ENCODE measurements at regions not wholly inside any gene's neighbourhood (a gene's known extent, or its start where the extent isn't known, plus 50 kb on each side); places are given as distances from the start of the nearest gene placed in this dataset.

DNA sequence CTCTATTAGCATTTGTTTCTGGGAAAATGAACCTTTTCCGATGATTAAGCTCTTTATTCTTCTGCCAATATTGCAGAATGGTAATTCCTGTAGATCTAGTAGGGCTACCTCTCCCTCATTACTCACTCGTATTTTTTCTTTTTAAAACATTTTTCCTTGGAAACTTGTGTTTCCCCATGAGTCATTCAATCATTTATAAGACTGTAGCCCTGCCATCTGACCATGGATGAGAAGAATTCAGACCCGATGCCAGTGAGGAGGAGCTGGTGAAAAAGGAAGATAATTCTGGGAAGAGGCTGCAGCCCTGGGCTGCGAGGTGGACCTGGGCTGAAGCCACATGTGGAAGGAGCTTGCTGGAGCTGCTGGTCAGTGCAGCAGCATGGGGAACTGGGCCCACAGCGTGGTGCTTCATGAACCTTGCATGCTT is 242.8 kb downstream of the KLF6 start:
- DNase-seq (ENCODE audit: low spot score), result no peak

DNA sequence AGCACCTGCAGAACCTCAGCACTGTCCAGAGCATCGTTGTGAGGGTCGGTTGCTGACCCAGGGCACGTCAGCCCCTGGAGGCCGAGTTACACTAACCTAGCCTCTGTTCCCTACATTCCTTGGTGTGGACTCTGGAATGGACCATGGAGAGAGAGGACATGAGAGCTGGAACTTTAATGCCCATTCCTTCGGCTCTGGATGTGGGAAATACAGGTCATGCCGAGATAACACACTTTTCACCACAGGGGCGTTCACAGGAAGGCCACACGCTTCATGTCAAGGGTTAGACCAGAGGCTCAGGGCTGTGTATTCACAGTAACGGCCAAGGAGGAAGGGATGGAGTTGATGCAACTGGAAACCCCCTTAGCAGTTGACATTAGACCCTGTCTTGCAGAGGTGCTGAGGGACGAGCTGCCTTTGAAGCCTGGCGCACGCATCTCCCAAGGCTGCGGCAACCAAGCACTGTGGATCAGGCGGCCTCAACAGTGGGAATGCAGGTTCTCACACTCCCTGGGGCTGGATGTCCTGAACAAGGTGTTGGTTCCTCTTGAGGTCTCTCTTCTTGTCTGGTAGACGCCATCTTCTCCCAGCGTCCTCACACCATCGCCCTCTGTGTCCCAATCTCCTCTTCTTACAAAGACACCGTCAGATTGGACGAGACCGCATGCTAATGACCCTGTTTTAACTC is 245.2 kb downstream of the KLF6 start:
- DNase-seq (ENCODE audit: low spot score), result no peak

DNA sequence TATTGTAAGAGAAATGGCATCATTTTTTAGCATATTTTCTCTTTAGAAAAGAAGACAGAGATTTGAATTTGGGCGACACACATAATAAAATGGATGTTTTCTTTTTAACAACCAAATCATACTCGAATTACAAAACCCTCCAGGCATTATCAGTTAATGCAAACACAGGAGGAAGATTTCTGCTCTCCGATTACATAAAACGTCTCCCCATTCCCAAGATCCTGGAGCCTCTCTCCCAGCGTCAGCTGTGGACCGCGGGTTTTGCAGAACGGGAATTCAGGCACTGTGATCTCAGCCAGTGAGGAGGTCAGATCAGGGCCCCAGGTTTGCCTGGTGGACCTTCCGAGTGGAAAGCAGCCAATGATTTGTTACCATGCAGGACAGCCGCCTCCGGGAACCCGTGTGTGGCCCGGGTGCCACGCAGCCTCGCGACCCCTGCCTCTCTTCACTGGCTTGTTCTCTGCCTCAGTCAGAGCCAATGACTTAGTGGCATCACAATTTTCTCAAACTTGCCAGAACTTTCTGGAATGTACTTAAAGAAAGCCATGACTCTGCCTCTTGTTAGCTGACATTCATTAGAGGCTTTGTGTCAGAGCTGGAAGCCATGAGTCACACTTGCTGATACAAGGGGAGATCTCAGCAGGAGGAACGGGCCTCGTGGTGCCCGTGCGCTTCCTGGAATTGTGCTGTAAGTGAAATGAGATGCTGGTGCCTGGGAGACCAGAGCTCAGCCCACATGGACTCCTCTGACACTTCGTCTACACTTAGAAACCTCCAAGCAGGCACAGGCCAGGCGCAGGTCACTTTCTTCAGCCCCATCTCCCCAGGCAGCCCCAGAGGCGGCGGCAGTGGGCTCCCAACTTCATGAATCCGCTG is 246.1 kb downstream of the KLF6 start:
- DNase-seq (ENCODE audit: low spot score), result peak; percentile 77

DNA sequence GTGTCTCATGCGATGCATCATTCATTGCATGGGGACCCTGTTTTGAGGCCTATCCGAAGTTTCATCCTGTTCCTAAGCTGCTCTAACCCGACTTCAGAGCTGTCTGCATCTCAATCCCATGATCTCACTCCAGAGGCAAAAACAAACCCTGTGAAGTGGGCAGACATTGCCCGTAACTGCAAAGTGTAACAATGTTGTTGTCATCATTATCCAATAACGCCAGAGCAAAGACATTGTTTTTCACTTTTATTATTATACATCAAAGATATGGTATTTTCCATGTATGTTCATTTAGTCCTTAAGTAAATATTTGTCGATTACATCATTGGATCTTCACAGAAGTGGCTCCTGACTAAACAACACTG is 246.7 kb downstream of the KLF6 start:
- peak; percentile 8 for DNase-seq (ENCODE audit: low spot score)

DNA sequence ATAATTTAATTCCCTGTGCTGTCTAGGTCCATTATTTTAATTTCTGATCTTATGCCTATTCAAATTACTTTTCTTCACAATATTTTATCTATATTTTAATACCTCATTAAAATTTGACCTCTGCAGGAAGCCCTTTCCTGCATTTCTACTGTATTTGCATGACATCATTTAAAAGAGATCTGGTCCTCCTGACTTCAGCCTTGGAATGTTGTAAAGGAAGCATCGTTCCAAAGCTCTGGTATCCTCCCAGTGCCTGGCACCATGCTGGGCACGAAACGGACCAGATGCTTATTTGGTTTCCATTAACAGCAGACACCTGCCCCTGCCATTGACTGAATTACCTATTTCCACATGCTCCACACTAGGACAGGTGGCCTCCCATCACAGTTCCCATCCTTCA is 247.5 kb downstream of the KLF6 start:
- no peak for DNase-seq (ENCODE audit: low spot score)

DNA sequence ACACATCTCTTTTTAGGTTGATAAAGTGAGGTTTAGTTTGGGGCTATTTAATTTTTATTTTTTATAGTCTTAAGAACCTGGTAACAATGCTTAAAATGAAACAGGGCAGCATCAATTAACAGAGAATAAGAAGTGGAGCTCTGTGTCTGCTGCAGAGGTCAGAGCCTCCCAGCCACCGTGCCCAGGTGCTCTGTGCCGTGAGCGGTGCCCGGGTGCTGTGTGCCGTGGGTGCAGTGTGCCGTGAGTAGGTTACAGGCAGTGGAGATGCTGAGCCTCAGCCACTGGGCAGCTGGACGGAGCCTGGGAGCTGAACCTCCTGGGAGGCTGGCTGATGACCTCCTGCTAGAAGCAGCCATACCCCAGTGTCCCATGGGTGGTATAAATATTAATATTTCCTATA is 250.0 kb downstream of the KLF6 start:
- DNase-seq (ENCODE audit: low spot score), result no peak

DNA sequence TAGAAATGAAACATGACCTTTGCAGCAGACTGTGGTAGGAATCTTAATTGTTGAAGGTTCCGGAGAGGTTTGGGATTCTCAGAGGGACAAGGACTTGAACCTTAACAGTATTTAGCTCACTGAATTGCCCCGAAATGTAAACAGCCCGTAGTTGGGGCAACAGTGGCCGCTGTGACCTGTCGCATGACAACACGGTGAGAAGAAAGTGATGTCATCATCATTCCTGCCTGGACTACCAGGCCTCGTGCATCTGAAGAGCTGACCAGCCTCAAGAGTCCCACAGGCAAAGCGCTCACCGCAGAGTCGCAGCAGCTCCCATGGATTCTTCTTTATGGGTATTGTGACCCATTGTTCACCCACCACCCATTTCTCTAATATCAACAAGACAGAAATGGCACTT is 250.6 kb downstream of the KLF6 start:
- no peak for DNase-seq (ENCODE audit: low spot score)

DNA sequence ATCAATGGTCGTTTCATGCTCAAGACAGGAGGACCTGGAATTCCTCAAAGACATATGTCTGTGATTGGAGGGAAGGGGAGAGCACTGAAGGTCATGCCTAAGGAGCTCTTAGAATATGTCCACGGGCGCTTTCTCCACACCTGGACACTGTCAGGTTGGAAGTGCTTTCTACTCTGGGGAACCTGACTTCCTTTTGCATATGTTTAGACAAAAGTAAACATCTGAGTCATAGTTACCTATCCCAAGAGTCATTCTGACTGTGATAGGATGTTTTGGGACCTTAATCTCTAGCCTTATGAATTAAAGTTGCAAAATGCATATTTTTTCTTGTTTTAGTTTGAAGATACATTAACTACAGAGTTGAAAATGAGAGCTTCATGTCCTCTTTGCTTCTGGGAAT is 251.7 kb downstream of the KLF6 start:
- DNase-seq (ENCODE audit: low spot score), result no peak

DNA sequence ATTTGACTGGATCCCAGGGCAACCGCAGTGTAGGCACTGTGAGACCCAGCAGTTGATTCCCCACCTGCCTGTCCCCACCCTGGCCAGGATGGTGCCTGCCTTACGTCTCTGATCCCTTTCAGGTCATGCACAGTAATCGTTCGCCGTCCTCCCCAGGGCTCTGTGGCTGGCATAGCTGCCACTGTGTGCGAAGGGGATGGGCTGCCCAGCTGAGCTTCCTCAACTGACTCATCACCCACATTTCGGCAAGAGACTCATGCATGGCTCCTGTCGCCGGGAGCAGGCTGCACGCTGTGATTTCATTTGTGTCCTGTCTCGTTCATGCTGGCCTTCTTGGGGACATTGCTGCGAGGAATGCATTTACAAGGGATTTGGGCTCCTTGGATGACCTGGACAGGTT is 252.4 kb downstream of the KLF6 start:
- DNase-seq (ENCODE audit: low spot score), result peak; percentile 48

DNA sequence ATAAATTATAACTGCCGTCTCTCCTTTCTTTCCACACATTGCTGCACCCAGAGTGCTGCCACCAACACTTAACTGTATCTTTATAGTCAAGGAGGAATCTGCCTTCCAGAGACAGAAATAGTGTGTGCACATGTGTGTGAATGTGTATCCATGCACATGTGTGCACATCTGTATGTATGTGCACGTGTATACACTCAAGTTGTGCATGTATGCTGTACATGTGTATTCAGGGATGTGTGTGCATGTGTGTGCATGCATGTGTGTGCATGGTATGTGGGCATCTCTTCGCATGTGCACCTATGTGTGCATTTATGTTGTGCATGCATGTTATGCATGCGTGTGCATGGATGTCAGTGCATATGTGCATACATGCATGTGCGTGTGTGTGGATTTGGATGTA is 253.3 kb downstream of the KLF6 start:
- DNase-seq (ENCODE audit: low spot score), result no peak

DNA sequence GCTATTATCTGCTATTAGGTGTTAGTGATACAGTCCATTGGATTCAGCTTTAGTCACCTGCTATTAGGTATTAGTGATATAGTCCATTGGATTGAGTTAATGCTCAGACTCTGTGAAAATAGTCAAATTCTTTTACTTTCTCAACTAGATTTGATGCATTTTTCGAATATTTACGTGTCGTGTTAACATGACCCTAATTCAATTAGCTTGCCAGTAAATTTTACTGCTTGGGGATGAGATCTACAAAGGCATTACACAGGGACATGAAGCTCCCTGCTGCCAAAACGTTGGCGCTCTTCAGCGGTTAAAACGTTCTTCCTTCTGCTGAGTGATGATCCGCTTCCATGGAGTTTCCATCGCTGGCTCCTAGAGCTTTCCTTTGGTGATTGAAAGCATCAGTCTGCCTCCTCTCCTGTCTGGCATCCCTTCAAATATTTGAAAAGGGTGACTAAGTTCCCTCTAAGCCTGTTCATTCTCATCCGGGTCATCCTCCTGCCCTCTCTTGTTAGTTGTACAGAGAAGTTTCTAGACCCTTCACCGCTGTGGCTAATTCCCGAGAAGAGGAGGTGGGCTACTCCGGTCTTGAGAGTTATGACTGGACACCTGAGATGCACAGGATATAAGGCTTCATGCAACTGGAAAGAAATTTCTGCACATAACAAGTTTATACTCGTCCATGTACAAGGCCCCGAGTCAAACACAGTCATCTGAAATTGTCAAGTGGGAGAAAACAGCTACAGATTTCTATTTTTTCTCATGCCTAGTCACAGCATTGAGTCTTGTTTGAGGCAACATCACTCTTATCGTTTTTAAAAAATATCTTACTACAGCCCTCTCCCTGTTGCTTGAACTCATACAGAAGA is 254.0 kb downstream of the KLF6 start:
- no peak for DNase-seq (ENCODE audit: low spot score)

DNA sequence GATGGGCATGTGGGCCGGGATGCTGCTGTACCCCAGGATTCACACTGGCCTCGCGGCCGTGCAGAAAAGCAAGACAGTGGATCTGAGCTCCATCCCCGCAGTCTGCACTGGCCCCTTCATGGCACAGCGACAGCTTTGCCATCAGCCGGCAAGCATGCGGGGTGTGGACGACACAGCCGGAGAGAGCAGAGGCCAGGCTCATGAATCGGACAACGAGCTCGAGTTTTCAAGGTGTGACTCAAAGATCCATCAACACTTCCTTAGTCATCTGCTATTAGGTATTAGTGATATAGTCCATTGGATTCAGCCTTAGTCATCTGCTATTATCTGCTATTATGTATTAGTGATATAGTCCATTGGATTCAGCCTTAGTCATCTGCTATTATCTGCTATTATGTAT is 254.7 kb downstream of the KLF6 start:
- no peak for DNase-seq (ENCODE audit: low spot score)

DNA sequence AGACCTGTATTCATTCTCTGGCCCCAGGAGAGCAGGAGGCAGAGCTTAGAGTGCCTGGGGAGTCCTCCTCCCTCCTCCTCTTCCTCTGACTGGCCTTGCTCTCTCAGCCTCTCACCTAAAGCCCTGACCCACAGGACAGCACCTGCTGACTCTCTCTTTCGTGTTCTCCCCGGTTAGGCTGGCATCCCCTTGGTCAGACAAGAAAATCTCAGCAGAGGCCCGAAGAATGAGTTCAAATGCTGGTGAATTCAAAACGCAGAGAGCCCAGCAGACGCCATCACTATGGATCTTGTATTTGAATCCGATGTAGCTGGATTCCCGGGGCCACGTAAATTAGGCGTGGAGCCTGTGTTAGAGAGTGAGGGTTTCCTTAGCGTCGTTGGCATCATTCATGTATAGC is 255.3 kb downstream of the KLF6 start:
- DNase-seq (ENCODE audit: low spot score), result no peak

DNA sequence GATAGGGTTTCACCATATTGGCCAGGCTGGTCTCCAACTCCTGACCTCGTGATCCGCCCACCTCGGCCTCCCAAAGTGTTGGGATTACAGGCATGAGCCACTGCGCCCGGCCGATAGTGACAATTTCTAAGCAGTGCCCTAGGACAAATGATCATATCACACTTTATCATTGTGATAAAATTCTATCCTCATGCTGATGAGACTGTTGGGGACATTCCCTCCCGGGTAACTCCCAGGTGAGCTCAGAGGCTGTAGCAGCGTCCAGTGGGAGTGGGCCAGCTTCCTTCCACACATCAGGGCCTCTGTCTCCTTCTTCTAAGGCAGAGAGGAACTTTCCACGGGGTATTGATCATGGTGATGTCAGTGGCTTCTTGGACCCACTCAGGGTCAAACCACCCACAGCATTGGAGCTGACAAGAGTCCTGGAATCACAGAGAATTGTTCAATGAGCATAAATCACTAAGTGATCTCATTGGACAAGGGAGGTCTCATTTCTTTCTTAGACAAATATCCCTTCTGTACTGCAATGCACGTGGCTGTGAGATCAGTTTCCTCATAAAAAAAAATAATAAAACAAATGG is 256.1 kb downstream of the KLF6 start:
- no peak for DNase-seq (ENCODE audit: low spot score)

DNA sequence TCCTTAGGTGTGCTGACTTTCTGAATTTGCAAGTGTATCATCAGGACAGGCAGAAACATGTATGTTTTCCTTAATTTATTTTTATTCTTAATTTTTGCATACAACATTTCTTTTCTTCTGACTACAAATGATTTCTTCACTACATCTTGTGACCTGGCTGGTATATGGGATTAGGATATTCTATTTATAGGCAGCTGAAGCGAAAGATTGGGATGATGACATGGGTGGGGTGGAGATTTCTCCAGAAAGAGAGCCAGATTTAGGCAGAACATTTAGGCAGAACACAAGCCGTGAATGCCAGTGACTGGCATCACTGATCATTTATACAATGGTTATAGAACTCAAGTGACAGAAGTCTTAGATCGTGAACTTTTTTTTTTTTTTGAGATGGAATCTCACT is 256.7 kb downstream of the KLF6 start:
- DNase-seq (ENCODE audit: low spot score), result no peak

DNA sequence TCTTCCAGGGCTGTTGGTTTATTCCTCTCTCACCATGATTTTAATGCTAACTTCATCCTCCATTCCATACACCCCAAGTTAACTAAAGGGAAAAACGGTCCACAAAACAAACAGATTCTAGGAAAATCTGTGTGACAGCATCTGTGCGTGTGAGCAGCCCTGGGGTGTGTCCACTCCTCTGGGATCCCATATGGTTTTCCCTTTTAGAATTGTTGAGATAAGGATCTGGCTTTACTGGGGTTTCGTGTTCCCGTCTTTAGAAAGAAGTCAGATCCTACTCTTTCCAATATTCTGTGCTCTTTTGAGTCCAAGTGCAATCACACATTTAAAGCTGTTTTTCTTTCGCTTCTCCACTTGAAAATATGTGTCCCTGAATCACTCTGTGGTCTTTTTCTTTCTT is 257.1 kb downstream of the KLF6 start:
- no peak for DNase-seq (ENCODE audit: low spot score)

DNA sequence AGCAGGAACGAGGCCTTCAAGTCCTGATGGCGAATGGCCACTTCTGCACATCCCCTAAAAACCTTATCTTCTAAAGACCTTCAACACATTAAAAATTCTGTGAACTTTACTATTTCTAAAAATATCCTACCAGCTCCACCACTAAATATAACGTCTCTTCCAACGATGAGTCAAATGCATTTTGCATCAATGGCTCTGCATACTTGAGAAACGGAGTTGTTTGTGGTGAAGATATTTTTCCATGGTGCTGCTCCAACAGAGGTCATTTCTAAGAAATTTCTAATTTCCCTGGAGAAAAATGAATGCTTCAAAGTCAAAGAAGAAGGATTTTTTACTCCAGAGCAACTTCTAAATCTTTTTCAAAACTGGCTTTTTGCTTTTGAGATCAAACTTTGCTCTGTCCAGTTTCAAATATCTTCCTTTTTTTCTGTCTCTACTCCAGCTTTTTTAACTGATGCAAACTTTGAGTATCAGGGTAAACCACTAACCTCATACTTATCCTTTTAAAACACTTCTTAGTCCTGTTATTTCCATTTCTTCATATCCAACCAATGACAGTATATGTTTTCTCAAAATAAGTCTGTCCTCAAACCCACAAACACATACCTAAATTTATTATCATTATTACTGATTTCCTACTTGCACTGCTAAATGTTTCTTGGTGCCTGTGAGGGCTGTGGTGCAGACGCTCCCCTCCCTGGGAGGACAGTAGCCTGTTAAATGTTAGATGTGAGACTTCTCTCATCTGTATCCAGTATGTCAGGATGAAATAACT is 258.1 kb downstream of the KLF6 start:
- peak; percentile 14 for DNase-seq (ENCODE audit: low spot score)

DNA sequence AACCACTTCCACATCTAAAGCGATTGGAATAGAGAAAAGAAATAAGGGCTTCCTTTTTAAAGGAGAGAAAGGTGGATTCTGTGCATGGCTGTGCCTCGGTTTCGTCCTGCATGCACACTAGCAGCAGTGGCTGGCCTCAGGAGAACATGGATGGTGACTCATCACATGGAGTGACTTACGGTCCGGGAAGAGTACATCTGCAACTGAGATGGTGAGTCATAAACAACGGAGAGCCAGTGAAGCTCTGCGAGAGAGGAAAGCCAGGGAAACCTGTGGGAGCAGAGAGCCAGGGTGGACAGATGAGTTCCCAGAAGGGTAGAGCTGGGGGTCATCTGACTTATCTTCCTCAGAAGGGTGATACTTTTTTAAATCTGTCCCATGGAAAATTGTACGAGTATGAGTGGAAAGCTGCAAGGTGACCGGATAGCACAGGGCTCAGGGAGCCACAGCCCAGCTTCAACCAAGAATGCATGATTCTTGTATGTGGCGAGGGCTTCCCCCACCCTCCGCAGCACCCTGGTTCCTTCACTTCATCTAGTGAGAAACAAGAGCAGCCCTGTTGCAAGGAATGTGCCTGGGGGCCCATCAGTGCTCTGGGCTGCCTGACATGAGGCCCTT is 259.1 kb downstream of the KLF6 start:
- peak; percentile 92 for DNase-seq (ENCODE audit: low spot score)

DNA sequence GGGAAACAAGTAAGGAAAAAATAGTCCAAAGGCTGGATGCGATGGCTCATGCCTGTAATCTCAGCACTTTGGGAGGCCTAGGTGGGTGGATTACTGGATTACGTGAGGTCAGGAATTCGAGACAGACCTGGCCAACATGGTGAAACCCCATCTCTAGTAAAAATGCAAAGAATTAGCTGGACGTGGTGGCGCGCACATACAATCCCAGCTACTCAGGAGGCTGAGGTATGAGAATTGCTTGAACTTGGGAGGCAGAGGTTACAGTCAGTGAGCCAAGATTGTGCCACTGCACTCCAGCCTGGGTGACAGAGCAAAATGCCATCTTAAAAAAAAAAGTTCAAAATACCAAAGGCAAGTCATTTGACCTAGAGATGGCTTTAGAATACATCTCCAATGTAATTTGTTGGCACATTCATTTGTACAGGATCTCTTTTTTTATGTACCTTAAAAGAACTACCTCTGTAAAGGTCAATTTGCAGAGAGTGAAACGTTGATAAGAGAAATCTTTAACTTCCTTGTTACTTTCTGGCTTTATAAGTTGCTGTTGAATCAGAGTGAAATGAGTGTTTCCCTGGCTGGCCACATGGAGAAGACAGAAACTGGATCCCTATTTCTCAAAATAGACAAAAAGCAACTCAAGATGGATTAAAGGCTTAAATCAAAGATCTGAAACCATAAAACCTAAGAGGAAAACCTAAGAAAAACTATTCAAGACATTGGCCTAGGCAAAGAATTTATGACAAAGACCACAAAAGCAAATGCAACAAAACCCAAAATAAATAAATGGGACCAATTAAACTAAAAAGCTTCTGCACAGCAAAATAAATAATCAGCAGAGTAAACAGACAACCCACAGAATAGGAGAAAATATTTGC is 260.7 kb downstream of the KLF6 start:
- DNase-seq (ENCODE audit: low spot score), result peak; percentile 50

Data from H4 (cell line).